ENCODE measurements at regions not wholly inside any gene's neighbourhood (a gene's known extent, or its start where the extent isn't known, plus 50 kb on each side); places are given as distances from the start of the nearest gene placed in this dataset.

- TF ChIP-seq CTCF (IDR thresholded peaks at IDR 0.05) (no peak), POLR2AphosphoS5 (IDR thresholded peaks at IDR 0.05) (no peak)
These were observed 309.2 kb upstream of the SPTLC3 start for GRCh38 chr20:12699374-12700228.

Measured in upper lobe of left lung (tissue), 4 donors.